ENCODE measurements at regions not wholly inside any gene's neighbourhood (a gene's known extent, or its start where the extent isn't known, plus 50 kb on each side); places are given as distances from the start of the nearest gene placed in this dataset.

GRCh38 chr1:209405183-209405814 lies 178.2 kb upstream of the CAMK1G start:
- no peak for DNase-seq (ENCODE audit: low spot score)

GRCh38 chr1:209406168-209406567 lies 177.3 kb upstream of the CAMK1G start:
- DNase-seq (ENCODE audit: low spot score): no peak

- no peak for DNase-seq (ENCODE audit: low spot score)
These were observed 176.9 kb upstream of the CAMK1G start for GRCh38 chr1:209406595-209406994.

GRCh38 chr1:209409780-209410179 lies 173.7 kb upstream of the CAMK1G start:
- no peak for DNase-seq (ENCODE audit: low spot score)

- no peak for DNase-seq (ENCODE audit: low spot score)
These were observed 172.0 kb upstream of the CAMK1G start for GRCh38 chr1:209411491-209411929.

GRCh38 chr1:209412036-209412435 lies 171.5 kb upstream of the CAMK1G start:
- no peak for DNase-seq (ENCODE audit: low spot score)

- no peak for DNase-seq (ENCODE audit: low spot score)
These were observed 170.9 kb upstream of the CAMK1G start for GRCh38 chr1:209412566-209412965.

GRCh38 chr1:209413062-209413461 lies 170.5 kb upstream of the CAMK1G start:
- no peak for DNase-seq (ENCODE audit: low spot score)

- no peak for DNase-seq (ENCODE audit: low spot score)
These were observed 168.6 kb upstream of the CAMK1G start for GRCh38 chr1:209414803-209415329.

GRCh38 chr1:209416039-209416438 lies 167.5 kb upstream of the CAMK1G start:
- no peak for DNase-seq (ENCODE audit: low spot score)

GRCh38 chr1:209416716-209417115 lies 166.8 kb upstream of the CAMK1G start:
- no peak for DNase-seq (ENCODE audit: low spot score)

GRCh38 chr1:209417761-209418160 lies 165.8 kb upstream of the CAMK1G start:
- no peak for DNase-seq (ENCODE audit: low spot score)

- no peak for DNase-seq (ENCODE audit: low spot score)
These were observed 163.2 kb upstream of the CAMK1G start for GRCh38 chr1:209420276-209420675.

- no peak for DNase-seq (ENCODE audit: low spot score)
These were observed 162.3 kb upstream of the CAMK1G start for GRCh38 chr1:209421186-209421585.

- no peak for DNase-seq (ENCODE audit: low spot score)
These were observed 161.4 kb upstream of the CAMK1G start for GRCh38 chr1:209421978-209422680.

GRCh38 chr1:209425959-209426358 lies 157.6 kb upstream of the CAMK1G start:
- DNase-seq (ENCODE audit: low spot score): no peak

- no peak for DNase-seq (ENCODE audit: low spot score)
These were observed 156.2 kb upstream of the CAMK1G start for GRCh38 chr1:209427277-209427676.

- DNase-seq (ENCODE audit: low spot score): no peak
These were observed 155.7 kb upstream of the CAMK1G start for GRCh38 chr1:209427811-209428210.

GRCh38 chr1:209428241-209428921 lies 155.1 kb upstream of the CAMK1G start:
- DNase-seq (ENCODE audit: low spot score): no peak

- no peak for DNase-seq (ENCODE audit: low spot score)
These were observed 153.9 kb upstream of the CAMK1G start for GRCh38 chr1:209429611-209430010.

- no peak for DNase-seq (ENCODE audit: low spot score)
These were observed 153.4 kb upstream of the CAMK1G start for GRCh38 chr1:209430107-209430506.

- DNase-seq (ENCODE audit: low spot score): no peak
These were observed 152.7 kb upstream of the CAMK1G start for GRCh38 chr1:209430821-209431259.

GRCh38 chr1:209431402-209431801 lies 152.1 kb upstream of the CAMK1G start:
- DNase-seq (ENCODE audit: low spot score): no peak

Data from CD4-positive, alpha-beta T cell treated with Interleukin-15 for 4 hours (primary cell).